Testis (tissue), 2 donors: ENCODE measurements at regions not wholly inside any gene's neighbourhood (a gene's known extent, or its start where the extent isn't known, plus 50 kb on each side); places are given as distances from the start of the nearest gene placed in this dataset.

ENCODE experiments used
- POLR2A ChIP-seq: fragments of 450-650 bp; IDR thresholded peaks from one replicate; pipeline ENCODE4 v1.6.1; 2017; ENCODE audit warnings: antibody characterized with exemption, mild to moderate bottlenecking, moderate library complexity
- TF ChIP-seq, protein P1 (sequence below), 3 experiments: fragments of 450-650 bp in 2 of 3; fragments of 200-600 bp in 1 of 3; sonication (generic) in 1 of 3; IDR thresholded peaks; one replicate each; pipeline ENCODE4 v1.5.1; 2016 to 2019; ENCODE audit warnings: antibody characterized with exemption in 3 of 3, mild to moderate bottlenecking in 2 of 3, moderate library complexity in 1 of 3

DNA sequence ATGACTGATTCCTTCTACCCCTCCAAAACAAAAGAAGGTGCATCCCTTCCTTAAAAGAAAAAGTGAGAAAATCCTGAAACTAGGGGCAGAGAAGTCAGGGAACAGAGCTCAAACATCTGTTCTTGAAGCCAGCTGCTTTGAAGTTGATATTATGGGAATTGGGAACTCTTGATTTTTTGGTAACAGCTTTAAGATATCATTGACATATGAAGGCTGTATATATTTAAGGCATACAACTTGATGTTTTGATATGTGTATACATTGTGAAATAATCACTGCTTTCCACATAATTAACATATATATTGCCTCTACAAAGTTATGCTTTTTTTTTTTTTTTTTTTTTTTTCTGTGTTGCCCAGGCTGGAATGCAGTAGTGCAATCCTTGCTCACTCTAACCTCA, 117.1 kb downstream of the AKAP11 start:
- TF ChIP-seq, protein P1, sequence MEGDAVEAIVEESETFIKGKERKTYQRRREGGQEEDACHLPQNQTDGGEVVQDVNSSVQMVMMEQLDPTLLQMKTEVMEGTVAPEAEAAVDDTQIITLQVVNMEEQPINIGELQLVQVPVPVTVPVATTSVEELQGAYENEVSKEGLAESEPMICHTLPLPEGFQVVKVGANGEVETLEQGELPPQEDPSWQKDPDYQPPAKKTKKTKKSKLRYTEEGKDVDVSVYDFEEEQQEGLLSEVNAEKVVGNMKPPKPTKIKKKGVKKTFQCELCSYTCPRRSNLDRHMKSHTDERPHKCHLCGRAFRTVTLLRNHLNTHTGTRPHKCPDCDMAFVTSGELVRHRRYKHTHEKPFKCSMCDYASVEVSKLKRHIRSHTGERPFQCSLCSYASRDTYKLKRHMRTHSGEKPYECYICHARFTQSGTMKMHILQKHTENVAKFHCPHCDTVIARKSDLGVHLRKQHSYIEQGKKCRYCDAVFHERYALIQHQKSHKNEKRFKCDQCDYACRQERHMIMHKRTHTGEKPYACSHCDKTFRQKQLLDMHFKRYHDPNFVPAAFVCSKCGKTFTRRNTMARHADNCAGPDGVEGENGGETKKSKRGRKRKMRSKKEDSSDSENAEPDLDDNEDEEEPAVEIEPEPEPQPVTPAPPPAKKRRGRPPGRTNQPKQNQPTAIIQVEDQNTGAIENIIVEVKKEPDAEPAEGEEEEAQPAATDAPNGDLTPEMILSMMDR (IDR thresholded peaks at IDR 0.05) = no peak
- no peak for TF ChIP-seq POLR2A
